SK-N-SH (cell line): ENCODE measurements at regions not wholly inside any gene's neighbourhood (a gene's known extent, or its start where the extent isn't known, plus 50 kb on each side); places are given as distances from the start of the nearest gene placed in this dataset.

Experiments
- EZH2phosphoT487 ChIP-seq: fragments of 200-600 bp; sonication (generic); IDR thresholded peaks from 2 replicates; pipeline ENCODE4 v1.6.1; 2017; ENCODE audit warnings: low read depth, mixed run types, mild to moderate bottlenecking, antibody characterized with exemption, moderate library complexity, borderline replicate concordance
- POLR2AphosphoS5 ChIP-seq: IDR thresholded peaks from 2 replicates; pipeline ENCODE4 v1.6.1; 2012; ENCODE audit warnings: low read depth, low read length
- TF ChIP-seq, protein P1 (sequence below): fragments of 200-600 bp; sonication (generic); IDR thresholded peaks from 2 replicates; pipeline ENCODE4 v1.6.1; 2017; ENCODE audit warnings: antibody characterized with exemption, mild to moderate bottlenecking, moderate library complexity

DNA sequence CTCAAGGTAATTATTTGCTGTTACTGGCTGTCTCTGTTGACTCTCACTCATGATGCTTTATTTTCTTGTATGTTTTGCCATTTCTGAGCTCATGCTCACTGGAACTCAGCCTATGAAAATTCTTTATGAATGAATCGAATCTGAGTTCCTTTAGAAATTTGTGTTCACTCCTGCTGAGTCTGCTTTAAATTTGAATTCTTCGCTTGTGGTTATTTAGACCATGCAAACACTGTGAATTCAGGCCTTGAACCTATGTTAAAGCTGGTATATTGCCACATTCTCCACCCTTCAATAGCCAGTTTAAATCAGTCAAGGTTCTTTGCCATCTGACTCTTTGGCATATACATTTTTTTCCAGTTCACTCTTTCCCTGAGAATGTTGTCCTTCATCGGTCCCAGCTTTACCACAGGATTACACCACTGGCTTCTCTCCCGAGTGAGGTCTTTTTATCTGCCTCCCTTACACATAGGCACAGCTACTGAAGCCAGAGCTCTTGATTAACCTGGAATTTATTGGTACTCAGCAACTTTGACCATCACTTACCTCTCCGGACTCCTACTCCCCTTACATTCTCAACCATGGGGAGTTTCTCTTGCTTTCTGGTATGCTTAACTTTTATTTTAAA, 400.6 kb downstream of the VPS13C start:
- TF ChIP-seq, protein P1, sequence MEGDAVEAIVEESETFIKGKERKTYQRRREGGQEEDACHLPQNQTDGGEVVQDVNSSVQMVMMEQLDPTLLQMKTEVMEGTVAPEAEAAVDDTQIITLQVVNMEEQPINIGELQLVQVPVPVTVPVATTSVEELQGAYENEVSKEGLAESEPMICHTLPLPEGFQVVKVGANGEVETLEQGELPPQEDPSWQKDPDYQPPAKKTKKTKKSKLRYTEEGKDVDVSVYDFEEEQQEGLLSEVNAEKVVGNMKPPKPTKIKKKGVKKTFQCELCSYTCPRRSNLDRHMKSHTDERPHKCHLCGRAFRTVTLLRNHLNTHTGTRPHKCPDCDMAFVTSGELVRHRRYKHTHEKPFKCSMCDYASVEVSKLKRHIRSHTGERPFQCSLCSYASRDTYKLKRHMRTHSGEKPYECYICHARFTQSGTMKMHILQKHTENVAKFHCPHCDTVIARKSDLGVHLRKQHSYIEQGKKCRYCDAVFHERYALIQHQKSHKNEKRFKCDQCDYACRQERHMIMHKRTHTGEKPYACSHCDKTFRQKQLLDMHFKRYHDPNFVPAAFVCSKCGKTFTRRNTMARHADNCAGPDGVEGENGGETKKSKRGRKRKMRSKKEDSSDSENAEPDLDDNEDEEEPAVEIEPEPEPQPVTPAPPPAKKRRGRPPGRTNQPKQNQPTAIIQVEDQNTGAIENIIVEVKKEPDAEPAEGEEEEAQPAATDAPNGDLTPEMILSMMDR: no peak
- TF ChIP-seq POLR2AphosphoS5: no peak
- no peak for TF ChIP-seq EZH2phosphoT487
